ENCODE measurements at regions not wholly inside any gene's neighbourhood (a gene's known extent, or its start where the extent isn't known, plus 50 kb on each side); places are given as distances from the start of the nearest gene placed in this dataset.
"Not testable (repeated sequence)": the region's sequence is repeated elsewhere in the genome, so short reads cannot be mapped to it uniquely, and the experiment has no call there.

GRCh38 chr9:108262836-108263235 is 593.0 kb downstream of the ACTL7B start:
- no peak for TF ChIP-seq CTCF (IDR thresholded peaks at IDR 0.05)
- H3K4me3 ChIP-seq, result no peak overlapping the region
- no peak overlapping the region for H3K27ac ChIP-seq
- intact Hi-C loops (cut with DNase I), result no loop called here
- no peaks in the 10 kb centered on the region for H3K9me3 ChIP-seq
- DNase-seq (no peak), ATAC-seq (no peak)
- no peaks in the 10 kb centered on the region for H3K4me1 ChIP-seq
- no peaks in the 10 kb centered on the region for H3K36me3 ChIP-seq
- no peaks in the 10 kb centered on the region for H3K27me3 ChIP-seq (ENCODE audit: low read depth)

GRCh38 chr9:108259917-108260675 is 595.7 kb downstream of the ACTL7B start:
- intact Hi-C loops (cut with DNase I), result no loop called here
- Histone ChIP-seq H3K4me3 (no peak overlapping the region), H3K27ac (no peak overlapping the region), H3K9me3 (no peaks in the 10 kb centered on the region), H3K4me1 (no peaks in the 10 kb centered on the region), H3K36me3 (no peaks in the 10 kb centered on the region), H3K27me3 (ENCODE audit: low read depth) (no peaks in the 10 kb centered on the region)
- no peak for DNase-seq
- no peak for ATAC-seq
- no peak for TF ChIP-seq CTCF (IDR thresholded peaks at IDR 0.05)

DNA sequence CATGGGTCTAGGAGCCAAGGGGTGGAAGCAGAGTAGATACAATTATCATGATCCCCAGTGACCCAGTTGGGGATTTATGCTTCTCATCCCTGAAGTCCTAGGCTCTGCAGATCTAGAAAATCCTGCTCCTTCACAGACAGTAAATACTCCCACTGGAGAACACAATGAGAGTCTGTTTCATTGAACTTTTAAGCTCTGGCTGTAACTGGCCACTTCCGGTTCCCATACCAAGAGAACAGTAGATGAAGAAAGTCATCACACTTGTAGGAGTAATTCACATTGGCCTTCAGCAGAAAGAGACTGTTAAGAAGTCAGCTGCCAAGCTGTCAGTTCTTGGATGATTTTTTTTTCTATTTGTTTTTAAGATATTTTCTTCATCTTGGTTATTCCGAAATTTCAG is 597.1 kb downstream of the ACTL7B start:
- no peak for ATAC-seq
- Histone ChIP-seq H3K27ac (no peak overlapping the region), H3K4me3 (no peak overlapping the region), H3K27me3 (ENCODE audit: low read depth) (no peaks in the 10 kb centered on the region), H3K4me1 (no peaks in the 10 kb centered on the region), H3K36me3 (no peaks in the 10 kb centered on the region), H3K9me3 (no peaks in the 10 kb centered on the region)
- intact Hi-C loops (cut with DNase I), result no loop called here
- no peak for TF ChIP-seq CTCF (IDR thresholded peaks at IDR 0.05)
- no peak for DNase-seq

DNA sequence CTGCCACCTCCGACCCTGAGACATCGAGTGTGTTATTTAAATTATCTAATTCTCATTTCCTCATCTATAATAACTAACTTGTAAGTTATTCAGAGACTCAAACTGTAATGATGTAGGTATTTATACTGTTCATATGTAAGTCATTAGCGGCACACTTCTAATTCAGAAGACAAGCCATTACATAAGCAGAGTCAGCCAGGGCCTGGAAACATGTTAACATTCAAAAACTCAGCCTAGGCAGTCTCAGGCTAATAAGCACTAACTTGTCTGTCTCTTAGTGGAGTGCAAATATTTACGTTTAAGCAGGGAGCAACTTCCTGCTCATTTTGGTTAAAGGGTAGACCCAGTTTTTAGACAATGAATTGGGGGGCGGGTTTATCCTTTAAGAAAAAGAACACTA is 598.4 kb downstream of the ACTL7B start:
- no peak for TF ChIP-seq CTCF (IDR thresholded peaks at IDR 0.05)
- Histone ChIP-seq H3K4me3 (no peak overlapping the region), H3K9me3 (no peaks in the 10 kb centered on the region), H3K36me3 (no peaks in the 10 kb centered on the region), H3K4me1 (no peaks in the 10 kb centered on the region), H3K27ac (no peak overlapping the region), H3K27me3 (ENCODE audit: low read depth) (no peaks in the 10 kb centered on the region)
- no peak for ATAC-seq
- no peak for DNase-seq
- intact Hi-C loops (cut with DNase I), result no loop called here

DNA sequence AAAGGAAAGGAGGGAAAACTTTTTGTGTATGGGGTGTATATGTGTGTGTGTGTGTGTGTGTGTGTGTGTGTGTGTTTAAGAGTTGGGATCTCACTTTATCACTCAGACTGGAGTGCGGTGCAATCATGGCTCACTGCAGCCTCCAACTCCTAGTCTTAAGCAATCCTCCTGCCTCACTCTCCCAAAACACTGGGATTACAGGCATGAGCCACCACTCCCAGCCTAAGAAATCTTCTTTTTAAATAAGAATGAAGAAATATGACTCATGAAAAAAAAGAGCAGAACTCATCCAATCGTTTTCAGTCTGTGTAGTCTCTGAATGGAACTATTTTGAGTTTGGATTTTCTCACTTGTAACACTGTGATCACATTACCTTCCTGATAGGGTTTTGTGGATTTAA is 601.5 kb downstream of the ACTL7B start:
- Histone ChIP-seq H3K4me3 (no peak overlapping the region), H3K27me3 (ENCODE audit: low read depth) (no peaks in the 10 kb centered on the region), H3K36me3 (no peaks in the 10 kb centered on the region), H3K27ac (no peak overlapping the region), H3K9me3 (no peaks in the 10 kb centered on the region), H3K4me1 (no peaks in the 10 kb centered on the region)
- DNase-seq, result no peak
- no peak for ATAC-seq
- intact Hi-C loops (cut with DNase I), result no loop called here
- no peak for TF ChIP-seq CTCF (IDR thresholded peaks at IDR 0.05)

- not testable (repeated sequence) for ATAC-seq
These were observed 608.4 kb downstream of the ACTL7B start for GRCh38 chr9:108247391-108247790.

More at GRCh38 chr9:108247391-108247790, 608.4 kb downstream of the ACTL7B start:
- H3K9me3 ChIP-seq; DNase-seq; H3K27ac ChIP-seq; H3K36me3 ChIP-seq; H3K4me1 ChIP-seq; intact Hi-C loops (cut with DNase I); H3K27me3 ChIP-seq (ENCODE audit: low read depth); H3K4me3 ChIP-seq: not testable (repeated sequence)

All from lower lobe of right lung (tissue), 2 donors.